GM18907 (cell line): ENCODE measurements at regions not wholly inside any gene's neighbourhood (a gene's known extent, or its start where the extent isn't known, plus 50 kb on each side); places are given as distances from the start of the nearest gene placed in this dataset.
"Not testable (repeated sequence)": the region's sequence is repeated elsewhere in the genome, so short reads cannot be mapped to it uniquely, and the experiment has no call there.

Experiments used
- ATAC-seq: cut with Tn5 transposase; IDR thresholded peaks from one replicate; pipeline ENCODE4 v1.9.1; 2021; ENCODE audit warnings: mild to moderate bottlenecking, moderate library complexity; ENCODE audit not compliant: unreplicated experiment

- ATAC-seq, result no peak
Observed at GRCh38 chr9:75531588-75531987, 358.9 kb upstream of the PCSK5 start.

GRCh38 chr9:75532233-75533050, 358.0 kb upstream of the PCSK5 start:
- no peak for ATAC-seq

- ATAC-seq, result no peak
Observed at GRCh38 chr9:75539523-75539922, 350.9 kb upstream of the PCSK5 start.

GRCh38 chr9:75540185-75540584, 350.3 kb upstream of the PCSK5 start:
- ATAC-seq, result no peak

- no peak for ATAC-seq
Observed at GRCh38 chr9:75541734-75542133, 348.7 kb upstream of the PCSK5 start.

GRCh38 chr9:75544815-75545214, 345.7 kb upstream of the PCSK5 start:
- ATAC-seq, result no peak

GRCh38 chr9:75545287-75545686, 345.2 kb upstream of the PCSK5 start:
- no peak for ATAC-seq

- no peak for ATAC-seq
Observed at GRCh38 chr9:75548871-75549270, 341.6 kb upstream of the PCSK5 start.

GRCh38 chr9:75551861-75552260, 338.6 kb upstream of the PCSK5 start:
- no peak for ATAC-seq

- no peak for ATAC-seq
Observed at GRCh38 chr9:75552941-75553340, 337.5 kb upstream of the PCSK5 start.

GRCh38 chr9:75566813-75567212, 323.7 kb upstream of the PCSK5 start:
- not testable (repeated sequence) for ATAC-seq

- ATAC-seq, result no peak
Observed at GRCh38 chr9:75570538-75570937, 319.9 kb upstream of the PCSK5 start.

GRCh38 chr9:75574569-75574968, 315.9 kb upstream of the PCSK5 start:
- ATAC-seq, result no peak

- ATAC-seq, result no peak
Observed at GRCh38 chr9:75582870-75583269, 307.6 kb upstream of the PCSK5 start.

- peak; percentile 70 for ATAC-seq
Observed at GRCh38 chr9:75588808-75589207, 301.7 kb upstream of the PCSK5 start.

GRCh38 chr9:75589497-75589896, 301.0 kb upstream of the PCSK5 start:
- no peak for ATAC-seq

GRCh38 chr9:75591972-75592371, 298.5 kb upstream of the PCSK5 start:
- ATAC-seq, result no peak

- no peak for ATAC-seq
Observed at GRCh38 chr9:75592586-75592985, 297.9 kb upstream of the PCSK5 start.

- ATAC-seq, result no peak
Observed at GRCh38 chr9:75593920-75594319, 296.6 kb upstream of the PCSK5 start.

- ATAC-seq, result no peak
Observed at GRCh38 chr9:75599126-75599525, 291.3 kb upstream of the PCSK5 start.

GRCh38 chr9:75601280-75601679, 289.2 kb upstream of the PCSK5 start:
- ATAC-seq, result no peak

- no peak for ATAC-seq
Observed at GRCh38 chr9:75602060-75602459, 288.4 kb upstream of the PCSK5 start.

GRCh38 chr9:75604661-75605060, 285.8 kb upstream of the PCSK5 start:
- no peak for ATAC-seq
